ENCODE measurements at regions not wholly inside any gene's neighbourhood (a gene's known extent, or its start where the extent isn't known, plus 50 kb on each side); places are given as distances from the start of the nearest gene placed in this dataset.

DNA sequence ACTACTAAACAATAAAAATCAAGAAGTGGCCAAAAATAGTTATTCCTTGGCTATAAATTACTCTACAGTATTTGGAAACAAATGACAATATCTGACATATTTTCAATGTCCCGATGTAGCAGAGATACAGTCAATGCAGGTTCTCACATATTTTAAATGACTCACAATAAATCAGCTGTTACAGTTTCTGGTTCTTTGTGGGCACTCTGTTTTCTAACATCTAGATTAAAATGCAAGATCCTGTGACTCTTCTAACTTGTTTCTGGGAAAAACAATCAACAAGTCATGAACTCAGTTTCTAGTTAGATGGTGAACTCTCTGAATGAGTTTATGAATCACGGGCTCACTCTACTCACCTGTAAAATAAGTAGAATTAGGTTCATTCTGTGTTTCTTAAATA is 849.6 kb upstream of the MBL2 start:
- H2BK15ac ChIP-seq (ENCODE audit: low read depth, low read length), result no peak overlapping the region
- H4K8ac ChIP-seq (replicated peaks; ENCODE audit: insufficient read length, low read depth, low read length), result no peak overlapping the region
- no CpG with 5 or more reads among the region's 2 CpGs for WGBS (ENCODE audit: extremely low coverage, insufficient read length, low lambda C conversion rate)
- H3K4me1 Mint-ChIP-seq, result no peaks in the 10 kb centered on the region
- H3T11ph ChIP-seq (ENCODE audit: low read length), result no peak overlapping the region
- H2BK20ac ChIP-seq (ENCODE audit: low read depth, low read length, poor library complexity, severe bottlenecking), result no peak overlapping the region
- no peaks in the 10 kb centered on the region; a peak in 2 of 5 replicates for H3K9me3 Mint-ChIP-seq
- H3K79me2 ChIP-seq (ENCODE audit: insufficient read depth, low read length), result no peaks in the 10 kb centered on the region
- H3K9ac ChIP-seq (ENCODE audit: extremely low read depth, insufficient read length, low read length), result no peak overlapping the region
- no peaks in the 10 kb centered on the region for H3K23me2 ChIP-seq (ENCODE audit: insufficient read length, low read depth, low read length, poor library complexity, severe bottlenecking)
- no peak overlapping the region for H2BK12ac ChIP-seq (ENCODE audit: insufficient read length, low read depth, low read length)
- no peak overlapping the region for H3K4ac ChIP-seq (ENCODE audit: low read depth, low read length)
- no peak overlapping the region for H3K56ac ChIP-seq (ENCODE audit: insufficient read length, low read depth, low read length)
- no peak overlapping the region for H4K5ac ChIP-seq (ENCODE audit: insufficient read length, low read depth, low read length)
- DNase-seq, result no peak
- H3K4me2 ChIP-seq (ENCODE audit: insufficient read depth, insufficient read length, low read length), result no peak overlapping the region
- no peak overlapping the region for H4K91ac ChIP-seq (ENCODE audit: insufficient read length, low read depth, low read length)
- no peak overlapping the region for H3K27ac Mint-ChIP-seq
- H3K9me3 ChIP-seq (ENCODE audit: control insufficient read depth, low read depth, low read length), result no peaks in the 10 kb centered on the region
- no peak overlapping the region for H3K4me3 Mint-ChIP-seq
- no peaks in the 10 kb centered on the region for H3K27me3 ChIP-seq (ENCODE audit: insufficient read depth, low read length)
- H3K27me3 Mint-ChIP-seq (ENCODE audit: low read depth), result no peaks in the 10 kb centered on the region
- no peak overlapping the region for H2BK120ac ChIP-seq (ENCODE audit: low read depth, low read length, poor library complexity, severe bottlenecking)
- peaks cover 0 to 10% (median 8%) of the 10 kb centered on the region in 3 experiments; a peak in 3 of 7 replicates for H3K36me3 Mint-ChIP-seq (ENCODE audit: insufficient read depth in 1 of 3, low read depth in 3 of 3)
- H2BK5ac ChIP-seq (ENCODE audit: insufficient read length, low read length), result no peak overlapping the region
- no peaks in the 10 kb centered on the region for H3K4me1 ChIP-seq (ENCODE audit: insufficient read depth, low read length)
- no peak overlapping the region for H3K14ac ChIP-seq (ENCODE audit: insufficient read depth, low read length)
- no peaks in the 10 kb centered on the region for H3K79me1 ChIP-seq (ENCODE audit: insufficient read depth, low read depth, low read length, poor library complexity, severe bottlenecking)
- H4K20me1 ChIP-seq (ENCODE audit: control insufficient read depth, insufficient read depth, insufficient read length), result no peaks in the 10 kb centered on the region
- H3K27ac ChIP-seq (ENCODE audit: insufficient read length, low read depth, low read length), result no peak overlapping the region
- no peak overlapping the region for H2AFZ ChIP-seq (ENCODE audit: low read length)
- no peak overlapping the region for H3K18ac ChIP-seq (ENCODE audit: insufficient read length, low read depth, low read length)
- H2AK5ac ChIP-seq (ENCODE audit: insufficient read length, low read length), result no peak overlapping the region
- TF ChIP-seq, protein P1, sequence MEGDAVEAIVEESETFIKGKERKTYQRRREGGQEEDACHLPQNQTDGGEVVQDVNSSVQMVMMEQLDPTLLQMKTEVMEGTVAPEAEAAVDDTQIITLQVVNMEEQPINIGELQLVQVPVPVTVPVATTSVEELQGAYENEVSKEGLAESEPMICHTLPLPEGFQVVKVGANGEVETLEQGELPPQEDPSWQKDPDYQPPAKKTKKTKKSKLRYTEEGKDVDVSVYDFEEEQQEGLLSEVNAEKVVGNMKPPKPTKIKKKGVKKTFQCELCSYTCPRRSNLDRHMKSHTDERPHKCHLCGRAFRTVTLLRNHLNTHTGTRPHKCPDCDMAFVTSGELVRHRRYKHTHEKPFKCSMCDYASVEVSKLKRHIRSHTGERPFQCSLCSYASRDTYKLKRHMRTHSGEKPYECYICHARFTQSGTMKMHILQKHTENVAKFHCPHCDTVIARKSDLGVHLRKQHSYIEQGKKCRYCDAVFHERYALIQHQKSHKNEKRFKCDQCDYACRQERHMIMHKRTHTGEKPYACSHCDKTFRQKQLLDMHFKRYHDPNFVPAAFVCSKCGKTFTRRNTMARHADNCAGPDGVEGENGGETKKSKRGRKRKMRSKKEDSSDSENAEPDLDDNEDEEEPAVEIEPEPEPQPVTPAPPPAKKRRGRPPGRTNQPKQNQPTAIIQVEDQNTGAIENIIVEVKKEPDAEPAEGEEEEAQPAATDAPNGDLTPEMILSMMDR (conservative IDR thresholded peaks at IDR 0.05), result no peak
- H3K23ac ChIP-seq (ENCODE audit: insufficient read length, low read depth, low read length), result no peak overlapping the region
